ENCODE measurements at regions not wholly inside any gene's neighbourhood (a gene's known extent, or its start where the extent isn't known, plus 50 kb on each side); places are given as distances from the start of the nearest gene placed in this dataset.
"Not testable (repeated sequence)": the region's sequence is repeated elsewhere in the genome, so short reads cannot be mapped to it uniquely, and the experiment has no call there.

DNA sequence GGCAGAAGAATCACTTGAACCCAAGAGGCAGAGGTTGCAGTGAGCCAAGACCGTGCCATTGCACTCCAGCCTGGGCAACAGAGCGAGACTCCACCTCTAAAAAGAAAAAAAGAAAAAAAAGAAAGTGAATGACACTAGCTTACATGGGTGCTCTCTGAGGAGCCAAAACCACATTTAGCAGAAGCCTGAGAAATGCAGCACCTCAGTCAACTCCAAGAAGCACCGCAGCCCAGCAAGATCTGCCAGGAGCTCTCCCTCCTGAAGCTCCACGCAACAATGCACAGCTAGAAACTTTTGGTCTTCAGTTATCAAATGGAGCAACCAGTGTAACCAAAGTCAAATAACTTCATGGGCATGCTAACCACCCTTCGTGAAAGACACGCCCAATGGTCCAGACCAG lies 229.1 kb downstream of the SETD4 start:
- no peak for ATAC-seq
- DNase-seq (ENCODE audit: missing footprints) = no peak
- intact Hi-C loops (cut with DNase I) = no loop called here

DNA sequence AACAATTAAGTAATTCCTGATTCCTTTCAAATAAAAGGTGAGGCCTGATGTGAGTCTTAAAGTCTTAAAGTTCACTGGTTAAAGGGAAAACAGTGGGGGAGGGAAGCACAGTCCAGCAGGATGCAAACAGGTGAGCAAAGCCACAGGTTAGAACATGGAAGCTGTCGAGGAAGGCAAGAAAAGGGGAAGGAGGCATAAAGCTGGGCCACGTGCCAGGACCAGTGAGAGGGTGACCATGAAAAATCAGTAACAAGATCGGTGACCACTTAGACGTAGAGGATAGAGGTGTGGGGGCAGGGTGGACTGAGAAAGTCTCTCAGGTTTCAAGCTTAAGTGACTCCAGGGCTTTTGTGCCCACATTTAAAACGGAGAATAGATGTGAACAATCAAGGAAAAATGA lies 231.3 kb downstream of the SETD4 start:
- ATAC-seq (no peak), DNase-seq (ENCODE audit: missing footprints) (no peak)
- intact Hi-C loops (cut with DNase I) = no loop called here

DNA sequence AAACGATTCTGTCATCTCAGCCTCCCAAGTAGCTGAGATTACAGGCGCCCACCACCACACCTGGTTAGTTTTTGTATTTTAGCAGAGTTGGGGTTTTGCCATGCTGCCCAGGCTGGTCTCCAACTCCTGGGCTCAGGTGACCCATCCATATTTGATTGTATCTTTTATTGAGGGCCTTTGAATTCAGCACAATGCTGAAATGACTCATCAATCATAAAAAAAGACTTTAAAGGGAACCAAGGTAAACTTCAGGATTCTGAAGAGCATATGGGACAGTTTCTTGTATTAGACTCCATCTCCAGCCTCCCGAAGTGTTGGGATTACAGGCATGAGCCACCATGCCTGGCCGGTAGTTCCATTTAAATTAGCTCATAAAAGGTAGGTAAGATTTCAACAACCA lies 232.2 kb downstream of the SETD4 start:
- no peak for ATAC-seq
- intact Hi-C loops (cut with DNase I) = no loop called here
- no peak for DNase-seq (ENCODE audit: missing footprints)

- intact Hi-C loops (cut with DNase I) = no loop called here
- no peak for DNase-seq (ENCODE audit: missing footprints)
Observed at GRCh38 chr21:35827004-35827403, 233.3 kb downstream of the SETD4 start.

GRCh38 chr21:35825370-35826353 lies 234.7 kb downstream of the SETD4 start:
- DNase-seq (ENCODE audit: missing footprints) = no peak
- ATAC-seq = no peak
- intact Hi-C loops (cut with DNase I) = no loop called here

More at GRCh38 chr21:35827004-35827403, 233.3 kb downstream of the SETD4 start:
- no peak for ATAC-seq

- ATAC-seq (no peak), DNase-seq (ENCODE audit: missing footprints) (no peak)
- intact Hi-C loops (cut with DNase I) = no loop called here
Observed at GRCh38 chr21:35824136-35824535, 236.2 kb downstream of the SETD4 start.

DNA sequence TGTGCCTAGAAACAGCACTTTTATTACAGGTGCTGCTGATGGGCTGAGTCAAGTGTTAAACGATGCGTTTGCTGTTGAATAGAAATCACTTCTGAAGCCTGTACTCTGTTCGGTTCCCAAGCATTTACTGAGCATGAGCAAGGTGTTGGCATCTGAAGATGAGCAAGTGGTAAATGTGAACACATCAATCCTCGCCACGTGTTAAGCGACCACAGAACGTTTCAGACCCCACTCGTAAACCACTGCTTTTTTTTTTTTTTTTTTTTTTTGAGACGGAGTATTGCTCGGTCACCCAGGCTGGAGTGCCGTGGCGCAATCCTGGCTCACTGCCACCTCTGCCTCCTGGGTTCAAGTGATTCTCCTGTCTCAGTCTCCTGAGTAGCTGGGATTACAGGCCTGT lies 241.2 kb downstream of the SETD4 start:
- intact Hi-C loops (cut with DNase I) = no loop called here
- no peak for ATAC-seq
- DNase-seq (ENCODE audit: missing footprints) = no peak

DNA sequence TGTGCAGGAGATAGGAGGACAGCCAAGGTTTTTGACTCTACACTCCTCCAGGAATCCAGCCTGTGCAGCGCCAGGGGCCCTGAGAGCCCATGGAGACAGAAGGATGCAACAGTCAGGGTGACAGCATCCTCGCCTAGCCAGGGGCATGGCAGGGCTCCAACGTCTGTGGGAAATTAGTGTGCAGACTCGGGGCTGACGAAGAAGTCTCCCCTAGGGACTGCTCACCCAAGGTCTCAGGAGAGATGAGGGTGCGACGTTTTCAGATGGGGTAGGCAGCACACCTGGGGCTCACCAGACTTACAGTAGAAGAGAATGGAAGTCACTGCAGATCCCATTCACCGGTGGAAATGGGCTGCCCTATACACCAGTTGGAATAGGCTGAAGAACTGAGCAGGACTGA lies 241.7 kb downstream of the SETD4 start:
- intact Hi-C loops (cut with DNase I) = no loop called here
- no peak for DNase-seq (ENCODE audit: missing footprints)
- ATAC-seq = no peak

GRCh38 chr21:35814858-35815619 lies 245.3 kb downstream of the SETD4 start:
- intact Hi-C loops (cut with DNase I) = no loop called here
- DNase-seq (ENCODE audit: missing footprints) (no peak), ATAC-seq (peak; percentile 63)

DNA sequence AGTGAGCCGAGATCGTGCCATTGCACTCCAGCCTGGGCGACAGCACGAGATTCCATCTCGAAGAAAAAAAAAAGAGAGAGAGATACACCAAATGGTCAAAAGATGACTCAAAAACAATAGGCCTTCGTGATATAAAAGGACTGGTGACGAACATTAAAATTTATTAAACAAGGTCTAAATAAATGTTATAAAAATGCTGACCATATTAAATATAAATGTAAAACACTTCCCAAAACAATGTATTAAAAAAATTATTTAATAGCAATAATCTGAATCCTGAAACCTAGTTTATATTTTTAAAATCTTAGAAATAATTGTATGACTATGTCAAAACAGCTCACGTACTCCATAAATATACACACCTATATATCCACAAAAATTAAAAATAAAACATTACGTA lies 247.6 kb downstream of the SETD4 start:
- DNase-seq (ENCODE audit: missing footprints) = no peak
- no peak for ATAC-seq
- intact Hi-C loops (cut with DNase I) = no loop called here

- ATAC-seq = no peak
- no peak for DNase-seq (ENCODE audit: missing footprints)
- intact Hi-C loops (cut with DNase I) = no loop called here
Observed at GRCh38 chr21:35811191-35811806, 249.0 kb downstream of the SETD4 start.

- intact Hi-C loops (cut with DNase I) = no loop called here
- no peak for ATAC-seq
- DNase-seq (ENCODE audit: missing footprints) = no peak
Observed at GRCh38 chr21:35810431-35810970, 249.8 kb downstream of the SETD4 start.

- ATAC-seq = no peak
- no peak for DNase-seq (ENCODE audit: missing footprints)
- intact Hi-C loops (cut with DNase I) = no loop called here
Observed at GRCh38 chr21:35801391-35801790, 258.9 kb downstream of the SETD4 start.

GRCh38 chr21:35800796-35801385 lies 259.4 kb downstream of the SETD4 start:
- ATAC-seq; intact Hi-C loops (cut with DNase I): not testable (repeated sequence)

GRCh38 chr21:35796844-35797243 lies 263.5 kb downstream of the SETD4 start:
- no peak for DNase-seq (ENCODE audit: missing footprints)
- ATAC-seq = no peak
- intact Hi-C loops (cut with DNase I) = no loop called here

More at GRCh38 chr21:35800796-35801385, 259.4 kb downstream of the SETD4 start:
- not testable (repeated sequence) for DNase-seq (ENCODE audit: missing footprints)

- intact Hi-C loops (cut with DNase I); ATAC-seq; DNase-seq (ENCODE audit: missing footprints): not testable (repeated sequence)
Observed at GRCh38 chr21:35794527-35794926, 265.8 kb downstream of the SETD4 start.

DNA sequence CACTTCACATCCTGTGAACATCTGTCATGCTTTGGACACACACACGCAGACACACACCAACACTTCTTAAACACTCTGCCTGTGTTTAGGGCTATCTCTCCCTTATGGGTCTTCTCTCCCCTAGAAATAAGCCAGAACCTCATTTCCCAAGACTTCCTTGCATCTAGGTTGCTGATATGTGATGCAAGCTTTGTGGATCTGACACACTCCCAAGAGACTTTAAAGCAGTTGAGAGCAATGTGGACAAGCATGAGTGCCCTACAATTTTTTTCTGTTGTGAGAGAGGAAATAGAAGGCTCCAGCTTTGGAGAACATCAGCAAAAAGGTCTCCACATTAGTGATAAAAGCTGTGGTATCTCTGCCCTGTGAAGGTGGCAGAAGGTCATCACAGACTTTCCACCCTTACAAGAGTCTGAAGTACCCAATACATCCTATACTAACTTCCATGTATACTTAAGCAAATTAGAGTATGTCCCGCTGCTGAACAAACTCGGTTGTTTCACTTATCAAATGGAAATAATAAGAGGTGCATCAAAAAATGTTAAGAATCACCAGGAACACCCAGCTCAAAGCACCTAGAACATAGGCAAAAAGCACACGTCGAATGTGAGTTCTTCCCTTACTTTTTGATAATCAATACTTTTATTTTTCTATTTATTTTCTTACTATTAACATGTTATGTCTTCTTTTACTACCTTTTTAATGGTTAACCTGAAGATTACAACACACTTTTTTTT lies 267.6 kb downstream of the SETD4 start:
- intact Hi-C loops (cut with DNase I) = no loop called here

More for the DNA sequence above, 267.6 kb downstream of the SETD4 start:
- ATAC-seq (no peak), DNase-seq (ENCODE audit: missing footprints) (no peak)

Measured in Right ventricle myocardium inferior (tissue), 1 donor.